ENCODE measurements at regions not wholly inside any gene's neighbourhood (a gene's known extent, or its start where the extent isn't known, plus 50 kb on each side); places are given as distances from the start of the nearest gene placed in this dataset.

- TF ChIP-seq CTCF (IDR thresholded peaks at IDR 0.05; ENCODE audit: insufficient read depth, low read length, poor library complexity, severe bottlenecking) (no peak), EZH2phosphoT487 (conservative IDR thresholded peaks at IDR 0.05; ENCODE audit: low read length) (no peak)
These were observed 921.2 kb upstream of the LRRTM1 start for GRCh38 chr2:81225756-81226155.

All from SU-DHL-6 (cell line).